ENCODE measurements at regions not wholly inside any gene's neighbourhood (a gene's known extent, or its start where the extent isn't known, plus 50 kb on each side); places are given as distances from the start of the nearest gene placed in this dataset.

DNA sequence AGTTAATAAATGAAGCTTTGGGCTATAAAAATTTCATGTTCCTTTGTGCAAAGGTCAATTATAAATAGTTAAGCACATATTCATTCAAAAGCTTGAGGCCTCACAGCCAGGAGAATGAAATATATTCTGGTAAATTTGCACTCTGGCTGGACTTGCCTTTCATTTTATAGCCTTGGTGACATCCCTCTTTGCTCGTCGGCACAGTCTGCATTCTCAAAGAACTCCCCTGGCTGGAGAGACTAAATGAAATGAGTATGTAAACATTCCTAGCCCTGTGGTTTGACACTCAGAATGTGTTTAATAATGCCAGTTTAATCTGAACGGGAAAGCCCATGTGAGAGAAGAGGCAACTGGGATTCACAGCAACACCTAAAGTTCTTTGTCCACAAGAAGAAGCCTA lies 285.6 kb downstream of the BRINP1 start:
- Mint-ChIP-seq H3K36me3 (no peaks in the 10 kb centered on the region), H3K9me3 (ENCODE audit: low read depth) (peaks cover 15% of the 10 kb centered on the region)

DNA sequence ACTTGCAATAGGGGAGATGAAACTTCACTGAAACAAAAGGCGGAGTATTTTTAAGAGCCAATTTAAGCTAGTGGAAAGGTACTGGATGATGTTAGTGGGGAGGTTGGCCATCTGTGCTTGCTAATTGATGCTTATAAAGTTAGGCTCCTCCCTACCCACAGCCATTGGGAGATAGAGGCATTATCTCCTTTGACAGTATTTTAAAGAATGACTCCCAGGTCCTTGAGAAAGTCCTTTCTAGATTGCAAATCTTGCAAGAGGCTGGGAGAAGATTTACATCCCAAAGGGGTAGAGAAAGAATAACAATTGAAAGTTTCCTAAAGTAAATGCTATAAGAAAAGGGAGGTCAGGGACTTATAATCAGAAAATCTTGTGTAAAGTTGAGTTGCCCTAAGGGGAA lies 282.6 kb downstream of the BRINP1 start:
- no peaks in the 10 kb centered on the region for H3K27me3 Mint-ChIP-seq
- no peak overlapping the region for H3K27ac Mint-ChIP-seq
- peaks cover 12% of the 10 kb centered on the region for H3K9me3 Mint-ChIP-seq (ENCODE audit: low read depth)
- H3K4me1 Mint-ChIP-seq (ENCODE audit: low read depth): no peaks in the 10 kb centered on the region
- no peaks in the 10 kb centered on the region for H3K36me3 Mint-ChIP-seq
- no peak overlapping the region for H3K4me3 Mint-ChIP-seq

More for the DNA sequence above, 285.6 kb downstream of the BRINP1 start:
- no peaks in the 10 kb centered on the region for H3K4me1 Mint-ChIP-seq (ENCODE audit: low read depth)
- H3K27ac Mint-ChIP-seq: no peak overlapping the region
- no peak overlapping the region for H3K4me3 Mint-ChIP-seq
- no peaks in the 10 kb centered on the region for H3K27me3 Mint-ChIP-seq

- Mint-ChIP-seq H3K27ac (no peak overlapping the region), H3K4me1 (ENCODE audit: low read depth) (no peaks in the 10 kb centered on the region), H3K9me3 (ENCODE audit: low read depth) (peaks cover 12% of the 10 kb centered on the region), H3K36me3 (no peaks in the 10 kb centered on the region), H3K27me3 (no peaks in the 10 kb centered on the region), H3K4me3 (no peak overlapping the region)
Measured at GRCh38 chr9:119088002-119088547, 281.2 kb downstream of the BRINP1 start.

DNA sequence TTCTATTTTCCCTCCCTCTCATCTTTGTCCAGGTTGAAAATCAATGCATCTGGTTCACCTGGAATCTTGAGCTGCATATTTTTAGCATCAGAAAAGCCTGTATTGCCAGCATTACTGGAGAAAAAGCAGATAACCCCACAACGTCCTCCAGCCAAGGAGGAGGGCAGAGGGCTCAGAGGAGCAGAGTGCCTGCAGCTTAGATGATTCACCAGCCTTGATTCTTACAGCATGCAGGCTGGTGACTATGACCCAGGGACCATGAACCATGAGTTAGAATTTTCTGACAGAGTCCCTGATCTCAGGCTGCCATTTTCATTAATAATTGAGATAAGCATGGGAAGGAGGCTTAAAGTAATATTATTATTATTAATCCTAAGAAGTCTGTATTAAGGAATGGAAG lies 278.2 kb downstream of the BRINP1 start:
- H3K4me1 Mint-ChIP-seq (ENCODE audit: low read depth): no peaks in the 10 kb centered on the region

DNA sequence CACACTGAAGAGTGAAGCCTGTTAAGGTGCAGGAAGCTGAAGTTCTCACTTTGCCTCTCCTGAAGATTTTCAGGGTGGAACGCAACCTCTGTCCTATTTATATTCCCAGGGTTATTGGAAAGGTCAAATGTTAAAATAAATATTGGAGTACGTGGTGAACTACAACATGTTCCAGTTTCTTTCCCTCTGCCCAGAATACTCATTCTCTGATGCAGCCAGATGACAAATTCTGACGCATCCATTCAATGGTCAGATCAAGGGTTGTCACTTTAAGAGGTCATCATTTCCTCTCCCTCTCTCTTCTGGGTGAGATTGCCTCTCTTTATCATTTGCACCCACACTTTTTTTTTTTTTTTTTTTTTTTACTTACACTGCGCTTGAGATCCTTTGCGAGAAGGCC lies 277.1 kb downstream of the BRINP1 start:
- no peaks in the 10 kb centered on the region for H3K27me3 Mint-ChIP-seq
- H3K27ac Mint-ChIP-seq: no peak overlapping the region
- H3K36me3 Mint-ChIP-seq: no peaks in the 10 kb centered on the region
- H3K4me1 Mint-ChIP-seq (ENCODE audit: low read depth): no peaks in the 10 kb centered on the region
- H3K4me3 Mint-ChIP-seq: no peak overlapping the region
- no peaks in the 10 kb centered on the region for H3K9me3 Mint-ChIP-seq (ENCODE audit: low read depth)

More for the DNA sequence above, 278.2 kb downstream of the BRINP1 start:
- Mint-ChIP-seq H3K27ac (no peak overlapping the region), H3K9me3 (ENCODE audit: low read depth) (peaks cover 4% of the 10 kb centered on the region), H3K27me3 (no peaks in the 10 kb centered on the region), H3K4me3 (no peak overlapping the region), H3K36me3 (no peaks in the 10 kb centered on the region)

DNA sequence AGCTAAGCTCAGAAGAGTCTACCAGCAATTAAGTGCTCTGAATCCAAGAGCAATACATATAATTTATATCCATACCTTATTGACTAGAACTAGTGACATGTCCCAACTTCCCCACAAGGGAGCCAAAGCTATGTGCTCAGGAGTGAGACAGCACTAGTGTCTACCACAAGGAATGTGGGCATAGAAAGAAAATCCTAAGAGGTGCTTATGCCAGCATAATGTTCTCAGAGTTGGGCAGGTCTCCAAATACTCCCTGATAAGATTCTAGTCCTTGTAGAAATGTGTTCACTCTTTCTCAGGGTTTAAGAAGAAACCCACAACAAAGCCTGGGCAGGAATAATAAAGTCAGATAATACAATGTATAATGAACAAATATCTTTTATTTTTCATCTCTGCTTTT lies 275.1 kb downstream of the BRINP1 start:
- Mint-ChIP-seq H3K9me3 (ENCODE audit: low read depth) (no peaks in the 10 kb centered on the region), H3K27me3 (no peaks in the 10 kb centered on the region), H3K4me1 (ENCODE audit: low read depth) (no peaks in the 10 kb centered on the region), H3K27ac (no peak overlapping the region), H3K36me3 (no peaks in the 10 kb centered on the region), H3K4me3 (no peak overlapping the region)

- no peaks in the 10 kb centered on the region for H3K36me3 Mint-ChIP-seq
Measured at GRCh38 chr9:119095072-119095471, 274.2 kb downstream of the BRINP1 start.

DNA sequence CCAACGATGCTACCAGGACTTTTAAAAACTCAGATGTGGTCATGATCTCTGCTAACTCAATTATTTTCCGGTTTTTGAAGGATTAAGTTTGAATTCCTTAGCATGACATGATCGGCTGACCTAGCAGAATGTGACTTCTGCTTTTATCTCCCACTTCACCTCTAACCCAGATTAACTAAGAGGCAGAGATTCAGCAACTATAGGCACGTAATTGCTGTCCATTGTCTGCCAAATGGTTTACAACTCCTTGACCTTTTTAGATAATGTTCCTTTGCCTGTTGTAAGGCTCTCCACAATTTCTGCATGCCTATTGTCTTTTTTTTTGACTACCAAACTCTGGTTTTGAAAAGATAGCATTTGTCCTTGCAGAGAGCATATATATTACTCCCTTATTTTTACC lies 268.2 kb downstream of the BRINP1 start:
- Mint-ChIP-seq H3K4me1 (ENCODE audit: low read depth) (no peaks in the 10 kb centered on the region), H3K4me3 (no peak overlapping the region)

More at GRCh38 chr9:119095072-119095471, 274.2 kb downstream of the BRINP1 start:
- Mint-ChIP-seq H3K4me1 (ENCODE audit: low read depth) (no peaks in the 10 kb centered on the region), H3K27me3 (no peaks in the 10 kb centered on the region), H3K4me3 (no peak overlapping the region), H3K9me3 (ENCODE audit: low read depth) (no peaks in the 10 kb centered on the region), H3K27ac (no peak overlapping the region)

DNA sequence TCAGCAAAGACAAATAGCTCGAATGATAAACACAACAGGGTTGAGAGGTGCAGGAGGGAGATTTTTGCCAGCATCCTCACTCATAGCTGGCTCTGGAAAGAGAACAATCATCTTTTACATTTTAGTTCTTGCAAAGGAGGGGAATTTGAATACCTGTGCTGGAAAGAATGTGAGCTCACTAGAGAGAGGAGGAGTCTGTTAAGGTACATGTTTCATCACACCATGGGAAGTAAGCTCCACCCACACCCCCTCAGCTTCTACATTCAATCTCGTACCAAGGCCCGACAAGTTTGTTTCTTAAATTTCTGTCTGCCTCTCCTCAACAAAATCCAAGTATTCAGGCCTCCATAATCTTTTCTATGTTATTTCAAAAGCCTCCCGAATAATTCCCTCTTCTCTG lies 254.6 kb downstream of the BRINP1 start:
- Mint-ChIP-seq H3K27me3 (no peaks in the 10 kb centered on the region), H3K27ac (no peak overlapping the region), H3K4me3 (no peak overlapping the region), H3K4me1 (ENCODE audit: low read depth) (no peaks in the 10 kb centered on the region), H3K36me3 (no peaks in the 10 kb centered on the region), H3K9me3 (ENCODE audit: low read depth) (peaks cover 18% of the 10 kb centered on the region)

More for the DNA sequence above, 268.2 kb downstream of the BRINP1 start:
- Mint-ChIP-seq H3K9me3 (ENCODE audit: low read depth) (no peaks in the 10 kb centered on the region), H3K27ac (no peak overlapping the region), H3K36me3 (no peaks in the 10 kb centered on the region), H3K27me3 (no peaks in the 10 kb centered on the region)
